HEK293 (cell line): ENCODE measurements at regions not wholly inside any gene's neighbourhood (a gene's known extent, or its start where the extent isn't known, plus 50 kb on each side); places are given as distances from the start of the nearest gene placed in this dataset.

Experiments used
- CTCF ChIP-seq: fragments of 450-650 bp; formaldehyde crosslinking; IDR thresholded peaks from 2 replicates; pipeline ENCODE4 v1.5.1; 2016; ENCODE audit warnings: missing biosample characterization, missing genetic modification characterization
- KLF9 ChIP-seq: fragments of 450-650 bp; formaldehyde crosslinking; IDR thresholded peaks from 2 replicates; pipeline ENCODE4 v1.5.1; 2016; ENCODE audit warnings: missing biosample characterization, missing genetic modification characterization, low read depth
- ZBTB7A ChIP-seq: fragments of 450-650 bp; formaldehyde crosslinking; IDR thresholded peaks from 2 replicates; pipeline ENCODE4 v1.5.1; 2016; ENCODE audit warnings: low read depth, missing biosample characterization, missing genetic modification characterization

DNA sequence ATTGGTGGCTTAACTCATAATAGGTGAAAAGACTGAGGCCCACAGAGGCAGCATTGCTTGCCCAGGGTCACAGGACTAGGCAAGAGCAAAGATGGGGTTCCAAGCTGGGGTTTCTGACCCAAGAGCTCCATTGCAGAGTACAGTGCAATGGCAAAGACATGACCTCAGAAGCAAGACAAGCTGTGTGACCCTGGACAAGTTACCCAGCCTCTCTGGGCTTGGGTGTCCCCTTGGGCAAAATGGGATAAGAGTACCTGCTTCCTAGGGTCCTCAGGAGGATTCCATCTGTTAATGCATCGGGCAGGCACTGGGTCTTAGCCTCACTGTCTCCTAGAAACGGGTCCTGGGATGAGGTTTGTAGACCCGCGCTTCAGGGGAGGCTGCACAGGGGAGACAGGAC lies 111.6 kb upstream of the NCOR2 start:
- TF ChIP-seq CTCF (tag by site-specific recombination) (no peak), ZBTB7A (tag by site-specific recombination) (no peak), KLF9 (tag by site-specific recombination) (no peak)
